ENCODE measurements at regions not wholly inside any gene's neighbourhood (a gene's known extent, or its start where the extent isn't known, plus 50 kb on each side); places are given as distances from the start of the nearest gene placed in this dataset.

- no peak for TF ChIP-seq NANOG (IDR thresholded peaks at IDR 0.05; ENCODE audit: borderline replicate concordance)
- no peak for TF ChIP-seq REST (IDR thresholded peaks at IDR 0.05; ENCODE audit: unreplicated experiment)
- TF ChIP-seq ZNF114 (CRISPR knock-in tag; IDR thresholded peaks at IDR 0.05) = no peak
These were observed 233.7 kb upstream of the ADAMTS9 start (continued) for GRCh38 chr3:64921281-64922065.

GRCh38 chr3:64919934-64920333 is 232.1 kb upstream of the ADAMTS9 start:
- H3F3A ChIP-seq (replicated peaks; ENCODE audit: low read depth) = no peaks in the 10 kb centered on the region
- peaks cover 3% of the 10 kb centered on the region; the same call in 1 of the 2 replicates for H3K9me2 ChIP-seq (ENCODE audit: insufficient read depth)
- ATAC-seq (no peak), DNase-seq (ENCODE audit: low spot score) (no peak)
- no peaks in the 10 kb centered on the region for H3K79me2 ChIP-seq (replicated peaks; ENCODE audit: insufficient read depth)
- peaks cover 48% of the 10 kb centered on the region for H3K4me1 Mint-ChIP-seq
- no peaks in the 10 kb centered on the region; the same call in 1 of the 2 replicates for H3K27me3 ChIP-seq (ENCODE audit: insufficient read depth)
- H4K20me1 ChIP-seq (replicated peaks; ENCODE audit: insufficient read depth) = no peaks in the 10 kb centered on the region
- H3K9me3 Mint-ChIP-seq = no peaks in the 10 kb centered on the region
- TF ChIP-seq NANOG (IDR thresholded peaks at IDR 0.05; ENCODE audit: borderline replicate concordance) = no peak
- no peak for TF ChIP-seq JUNB (IDR thresholded peaks at IDR 0.05; ENCODE audit: unreplicated experiment)
- TF ChIP-seq ETS1 (IDR thresholded peaks at IDR 0.05) = no peak
- no peak for TF ChIP-seq POLR2AphosphoS5 (IDR thresholded peaks at IDR 0.05; ENCODE audit: low read depth)
- H3K36me3 Mint-ChIP-seq (ENCODE audit: low read depth) = no peaks in the 10 kb centered on the region
- peaks cover 40% of the 10 kb centered on the region for H3K4me1 ChIP-seq (ENCODE audit: insufficient read depth)
- H2AFZ ChIP-seq = peak overlapping the region; percentile 3; the same call in 1 of the 2 replicates
- no peak overlapping the region for H3K27ac Mint-ChIP-seq
- H3K27ac ChIP-seq (ENCODE audit: low read depth) = no peak overlapping the region
- no peak overlapping the region for H3K4me3 ChIP-seq
- H3K4me2 ChIP-seq = no peak overlapping the region
- peaks cover 6% of the 10 kb centered on the region for H3K27me3 Mint-ChIP-seq (ENCODE audit: insufficient read depth, low read depth, poor library complexity)
- H3K4me3 Mint-ChIP-seq = no peak overlapping the region
- H3K36me3 ChIP-seq (ENCODE audit: insufficient read depth) = no peaks in the 10 kb centered on the region

- no peaks in the 10 kb centered on the region for H4K20me1 ChIP-seq (replicated peaks; ENCODE audit: insufficient read depth)
- H3K4me3 Mint-ChIP-seq = no peak overlapping the region
- peaks cover 48% of the 10 kb centered on the region for H3K4me1 Mint-ChIP-seq
- no peak for DNase-seq (ENCODE audit: low spot score)
- H2AFZ ChIP-seq = no peak overlapping the region
- H3K27me3 ChIP-seq (ENCODE audit: insufficient read depth) = no peaks in the 10 kb centered on the region; the same call in 1 of the 2 replicates
- 0 out of 2 replicates have a peak overlapping the region, but pooled peaks have one; percentile 3 for H3K4me2 ChIP-seq
- no peak overlapping the region for H3K4me3 ChIP-seq
- peaks cover 8% of the 10 kb centered on the region for H3K27me3 Mint-ChIP-seq (ENCODE audit: insufficient read depth, low read depth, poor library complexity)
- ATAC-seq = no peak
- no peak overlapping the region for H3K27ac Mint-ChIP-seq
- no peaks in the 10 kb centered on the region for H3F3A ChIP-seq (replicated peaks; ENCODE audit: low read depth)
- H3K4me1 ChIP-seq (ENCODE audit: insufficient read depth) = peaks cover 40% of the 10 kb centered on the region
- no peaks in the 10 kb centered on the region for H3K36me3 Mint-ChIP-seq (ENCODE audit: low read depth)
- no peaks in the 10 kb centered on the region for H3K79me2 ChIP-seq (replicated peaks; ENCODE audit: insufficient read depth)
- no peaks in the 10 kb centered on the region for H3K9me3 Mint-ChIP-seq
- no peaks in the 10 kb centered on the region for H3K36me3 ChIP-seq (ENCODE audit: insufficient read depth)
- H3K9me2 ChIP-seq (ENCODE audit: insufficient read depth) = peaks cover 3% of the 10 kb centered on the region; the same call in 1 of the 2 replicates
- H3K27ac ChIP-seq (ENCODE audit: low read depth) = no peak overlapping the region
- TF ChIP-seq ZNF114 (CRISPR knock-in tag; IDR thresholded peaks at IDR 0.05) = no peak
- no peak for TF ChIP-seq CREB1 (CRISPR knock-in tag; IDR thresholded peaks at IDR 0.05; ENCODE audit: low read depth)
- no peak for TF ChIP-seq POLR2AphosphoS5 (IDR thresholded peaks at IDR 0.05; ENCODE audit: low read depth)
- no peak for TF ChIP-seq CTCF (conservative IDR thresholded peaks at IDR 0.05; ENCODE audit: low read depth in 2 of 2)
- TF ChIP-seq ETS1 (IDR thresholded peaks at IDR 0.05) = no peak
These were observed 231.2 kb upstream of the ADAMTS9 start for GRCh38 chr3:64918989-64919388.
